ENCODE measurements at regions not wholly inside any gene's neighbourhood (a gene's known extent, or its start where the extent isn't known, plus 50 kb on each side); places are given as distances from the start of the nearest gene placed in this dataset.
A peak's percentile ranks its signal among the peaks of the same experiment; 100 is the strongest.

GRCh38 chr5:130385656-130386055 lies 481.4 kb downstream of the CHSY3 start:
- no peak for DNase-seq (ENCODE audit: low read depth)
- no peak for TF ChIP-seq CTCF (IDR thresholded peaks at IDR 0.05; ENCODE audit: low read depth, low read length, missing control alignments)
- no peak overlapping the region for H3K4me3 ChIP-seq (ENCODE audit: low read depth, low read length)
- in situ Hi-C loops (cut with HindIII; ENCODE audit: low sequenced_read_pairs): no loop called here

GRCh38 chr5:130365956-130366355 lies 461.7 kb downstream of the CHSY3 start:
- H3K4me3 ChIP-seq (ENCODE audit: low read depth, low read length): no peak overlapping the region
- in situ Hi-C loops (cut with HindIII; ENCODE audit: low sequenced_read_pairs): no loop called here
- no peak for DNase-seq (ENCODE audit: low read depth)
- no peak for TF ChIP-seq CTCF (IDR thresholded peaks at IDR 0.05; ENCODE audit: low read depth, low read length, missing control alignments)

- in situ Hi-C loops (cut with HindIII; ENCODE audit: low sequenced_read_pairs): no loop called here
- DNase-seq (ENCODE audit: low read depth): peak; percentile 22
- H3K4me3 ChIP-seq (ENCODE audit: low read depth, low read length): no peak overlapping the region
- no peak for TF ChIP-seq CTCF (IDR thresholded peaks at IDR 0.05; ENCODE audit: low read depth, low read length, missing control alignments)
Observed at GRCh38 chr5:130350131-130350530, 445.9 kb downstream of the CHSY3 start.

- H3K4me3 ChIP-seq (ENCODE audit: low read depth, low read length): no peak overlapping the region
- DNase-seq (ENCODE audit: low read depth): peak; percentile 38
- no peak for TF ChIP-seq CTCF (IDR thresholded peaks at IDR 0.05; ENCODE audit: low read depth, low read length, missing control alignments)
- in situ Hi-C loops (cut with HindIII; ENCODE audit: low sequenced_read_pairs): no loop called here
Observed at GRCh38 chr5:130337179-130337888, 433.1 kb downstream of the CHSY3 start.

- H3K4me3 ChIP-seq (ENCODE audit: low read depth, low read length): no peak overlapping the region
- TF ChIP-seq CTCF (IDR thresholded peaks at IDR 0.05; ENCODE audit: low read depth, low read length, missing control alignments): no peak
- in situ Hi-C loops (cut with HindIII; ENCODE audit: low sequenced_read_pairs): no loop called here
- DNase-seq (ENCODE audit: low read depth): no peak
Observed at GRCh38 chr5:130335117-130335516, 430.9 kb downstream of the CHSY3 start.

GRCh38 chr5:130333089-130333488 lies 428.8 kb downstream of the CHSY3 start:
- no peak for TF ChIP-seq CTCF (IDR thresholded peaks at IDR 0.05; ENCODE audit: low read depth, low read length, missing control alignments)
- DNase-seq (ENCODE audit: low read depth): peak; percentile 29

More at GRCh38 chr5:130333089-130333488, 428.8 kb downstream of the CHSY3 start:
- H3K4me3 ChIP-seq (ENCODE audit: low read depth, low read length): no peak overlapping the region
- in situ Hi-C loops (cut with HindIII; ENCODE audit: low sequenced_read_pairs): no loop called here
